ENCODE measurements at regions not wholly inside any gene's neighbourhood (a gene's known extent, or its start where the extent isn't known, plus 50 kb on each side); places are given as distances from the start of the nearest gene placed in this dataset.

GRCh38 chr12:130222519-130223218, 60.4 kb downstream of the FZD10 start:
- ATAC-seq: no peak
- DNase-seq: no peak
- H3K4me1 ChIP-seq: no peaks in the 10 kb centered on the region
- intact Hi-C loops (cut with DNase I): no loop called here
- H3K27me3 ChIP-seq: peaks cover 0 to 55% (median 6%) of the 10 kb centered on the region in 9 donors
- WGBS, 4 donors: 32 to 52% (median 45%) methylated on average over 23 of the region's 23 CpGs
- no peaks in the 10 kb centered on the region for H3K9me3 ChIP-seq
- TF ChIP-seq CTCF (IDR thresholded peaks at IDR 0.05) (no peak), POLR2A (IDR thresholded peaks at IDR 0.05) (no peak)
- no peak overlapping the region for H3K4me3 ChIP-seq
- no peaks in the 10 kb centered on the region for H3K36me3 ChIP-seq
- H3K27ac ChIP-seq: no peak overlapping the region

- Histone ChIP-seq H3K36me3 (no peaks in the 10 kb centered on the region), H3K4me3 (no peak overlapping the region), H3K27ac (no peak overlapping the region), H3K4me1 (no peaks in the 10 kb centered on the region), H3K9me3 (no peaks in the 10 kb centered on the region), H3K27me3 (peaks cover 0 to 51% (median 6%) of the 10 kb centered on the region in 9 donors)
- ATAC-seq: no peak
- no peak for DNase-seq
- 80 to 88% (median 84%) methylated on average over 6 of the region's 6 CpGs for WGBS, 4 donors
- intact Hi-C loops (cut with DNase I): no loop called here
- TF ChIP-seq POLR2A (IDR thresholded peaks at IDR 0.05) (no peak), CTCF (IDR thresholded peaks at IDR 0.05) (no peak)
Measured at GRCh38 chr12:130223767-130224244, 61.5 kb downstream of the FZD10 start.

GRCh38 chr12:130224613-130225012, 62.3 kb downstream of the FZD10 start:
- no peak for DNase-seq
- Histone ChIP-seq H3K4me3 (no peak overlapping the region), H3K4me1 (no peaks in the 10 kb centered on the region), H3K36me3 (no peaks in the 10 kb centered on the region), H3K27me3 (peaks cover 0 to 48% (median 6%) of the 10 kb centered on the region in 9 donors), H3K27ac (no peak overlapping the region), H3K9me3 (peaks cover 0 to 3% (median 0%) of the 10 kb centered on the region in 12 donors)
- no peak for ATAC-seq
- WGBS, 4 donors: 63 to 73% (median 68%) methylated on average over 14 of the region's 14 CpGs
- intact Hi-C loops (cut with DNase I): no loop called here
- TF ChIP-seq POLR2A (IDR thresholded peaks at IDR 0.05) (no peak), CTCF (IDR thresholded peaks at IDR 0.05) (no peak)

- no peak for DNase-seq
- intact Hi-C loops (cut with DNase I): no loop called here
- no peaks in the 10 kb centered on the region for H3K4me1 ChIP-seq
- H3K4me3 ChIP-seq: no peak overlapping the region
- H3K36me3 ChIP-seq: no peaks in the 10 kb centered on the region
- H3K9me3 ChIP-seq: peaks cover 0 to 10% (median under 1%) of the 10 kb centered on the region in 12 donors
- peaks cover 0 to 41% (median 6%) of the 10 kb centered on the region in 9 donors for H3K27me3 ChIP-seq
- WGBS, 4 donors: 41 to 50% (median 44%) methylated on average over 6 of the region's 6 CpGs
- TF ChIP-seq POLR2A (IDR thresholded peaks at IDR 0.05): no peak
- TF ChIP-seq CTCF (IDR thresholded peaks at IDR 0.05): no peak
- H3K27ac ChIP-seq: no peak overlapping the region
- ATAC-seq: no peak
Measured at GRCh38 chr12:130225347-130225746, 63.1 kb downstream of the FZD10 start.

Measured in heart left ventricle (tissue), 16 donors.